Epithelial cell of proximal tubule (primary cell): ENCODE measurements at regions not wholly inside any gene's neighbourhood (a gene's known extent, or its start where the extent isn't known, plus 50 kb on each side); places are given as distances from the start of the nearest gene placed in this dataset.

Experiments
- DNase-seq: peaks from one replicate; pipeline ENCODE4 v3.0.0-alpha.2; 2011; ENCODE audit warnings: low read depth
- H3K4me3 ChIP-seq: 2 replicates; pipeline ENCODE4 v1.5.1; 2011; ENCODE audit warnings: low read depth, mild to moderate bottlenecking, low read length
- CTCF ChIP-seq: conservative IDR thresholded peaks from 2 replicates; pipeline ENCODE4 v1.5.1; 2012; ENCODE audit warnings: low read depth, mild to moderate bottlenecking, low read length

GRCh38 chr9:13532407-13532806, 252.9 kb upstream of the MPDZ start:
- TF ChIP-seq CTCF = no peak
- no peak for DNase-seq
- H3K4me3 ChIP-seq = no peak overlapping the region

GRCh38 chr9:13529321-13530104, 250.0 kb upstream of the MPDZ start:
- no peak for TF ChIP-seq CTCF
- H3K4me3 ChIP-seq = no peak overlapping the region
- DNase-seq = no peak

- no peak for DNase-seq
- TF ChIP-seq CTCF = no peak
- H3K4me3 ChIP-seq = no peak overlapping the region
These were observed 244.8 kb upstream of the MPDZ start for GRCh38 chr9:13524245-13524644.

GRCh38 chr9:13520069-13520468, 240.6 kb upstream of the MPDZ start:
- no peak for DNase-seq
- TF ChIP-seq CTCF = no peak
- H3K4me3 ChIP-seq = no peak overlapping the region

- DNase-seq = no peak
- H3K4me3 ChIP-seq = no peak overlapping the region
- no peak for TF ChIP-seq CTCF
These were observed 234.4 kb upstream of the MPDZ start for GRCh38 chr9:13513716-13514444.

GRCh38 chr9:13513286-13513685, 233.8 kb upstream of the MPDZ start:
- H3K4me3 ChIP-seq = no peak overlapping the region
- DNase-seq = no peak
- TF ChIP-seq CTCF = no peak
